ENCODE measurements at regions not wholly inside any gene's neighbourhood (a gene's known extent, or its start where the extent isn't known, plus 50 kb on each side); places are given as distances from the start of the nearest gene placed in this dataset.

DNA sequence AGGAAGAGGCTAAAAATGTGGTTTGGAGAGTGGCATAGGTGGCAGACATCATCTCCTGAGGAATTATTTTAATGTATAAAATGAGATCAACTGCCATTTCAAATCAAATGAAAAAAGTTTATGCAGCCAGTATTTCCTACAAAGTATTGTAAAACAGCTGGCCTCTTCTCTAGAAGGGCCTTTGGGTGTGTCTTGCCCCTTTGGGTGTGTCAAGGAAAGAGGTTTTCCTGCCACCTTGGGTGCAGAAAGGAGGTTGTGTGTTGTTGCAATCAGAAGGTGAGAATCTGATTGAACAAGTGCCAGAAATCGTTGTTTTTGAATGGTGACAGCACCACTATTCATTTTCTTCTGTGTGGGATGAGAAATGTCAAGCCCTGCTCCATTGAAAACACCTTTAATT, 127.4 kb downstream of the RMI1 start:
- no peak for TF ChIP-seq EZH2 (IDR thresholded peaks at IDR 0.05; ENCODE audit: borderline replicate concordance, low read depth, low read length, poor library complexity, severe bottlenecking)
- TF ChIP-seq, protein P1, sequence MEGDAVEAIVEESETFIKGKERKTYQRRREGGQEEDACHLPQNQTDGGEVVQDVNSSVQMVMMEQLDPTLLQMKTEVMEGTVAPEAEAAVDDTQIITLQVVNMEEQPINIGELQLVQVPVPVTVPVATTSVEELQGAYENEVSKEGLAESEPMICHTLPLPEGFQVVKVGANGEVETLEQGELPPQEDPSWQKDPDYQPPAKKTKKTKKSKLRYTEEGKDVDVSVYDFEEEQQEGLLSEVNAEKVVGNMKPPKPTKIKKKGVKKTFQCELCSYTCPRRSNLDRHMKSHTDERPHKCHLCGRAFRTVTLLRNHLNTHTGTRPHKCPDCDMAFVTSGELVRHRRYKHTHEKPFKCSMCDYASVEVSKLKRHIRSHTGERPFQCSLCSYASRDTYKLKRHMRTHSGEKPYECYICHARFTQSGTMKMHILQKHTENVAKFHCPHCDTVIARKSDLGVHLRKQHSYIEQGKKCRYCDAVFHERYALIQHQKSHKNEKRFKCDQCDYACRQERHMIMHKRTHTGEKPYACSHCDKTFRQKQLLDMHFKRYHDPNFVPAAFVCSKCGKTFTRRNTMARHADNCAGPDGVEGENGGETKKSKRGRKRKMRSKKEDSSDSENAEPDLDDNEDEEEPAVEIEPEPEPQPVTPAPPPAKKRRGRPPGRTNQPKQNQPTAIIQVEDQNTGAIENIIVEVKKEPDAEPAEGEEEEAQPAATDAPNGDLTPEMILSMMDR (conservative IDR thresholded peaks at IDR 0.05; ENCODE audit: low read depth, low read length), result no peak
